SK-N-SH (cell line): ENCODE measurements at regions not wholly inside any gene's neighbourhood (a gene's known extent, or its start where the extent isn't known, plus 50 kb on each side); places are given as distances from the start of the nearest gene placed in this dataset.

ENCODE experiments used
- CTCF ChIP-seq: fragments of 200-600 bp; sonication (generic); IDR thresholded peaks from 2 replicates; pipeline ENCODE4 v1.6.1; 2017; ENCODE audit warnings: antibody characterized with exemption, mild to moderate bottlenecking, moderate library complexity
- EP300 ChIP-seq, 2 experiments: IDR thresholded peaks; 2 replicates each; pipeline versions ENCODE4 v1.4.0 to v1.6.1; 2012; ENCODE audit warnings: borderline replicate concordance in 1 of 2, low read depth in 1 of 2, low read length in 1 of 2
- GABPA ChIP-seq: IDR thresholded peaks from 2 replicates; pipeline ENCODE4 v1.4.0; 2012; ENCODE audit warnings: low read depth, mild to moderate bottlenecking
- RAD21 ChIP-seq: IDR thresholded peaks from 2 replicates; pipeline ENCODE4 v1.6.1; 2012; ENCODE audit warnings: mild to moderate bottlenecking, low read length
- RXRA ChIP-seq: IDR thresholded peaks from 2 replicates; pipeline ENCODE4 v1.4.0; 2012; ENCODE audit warnings: low read depth, mild to moderate bottlenecking, borderline replicate concordance
- USF1 ChIP-seq: IDR thresholded peaks from 2 replicates; pipeline ENCODE4 v1.4.0; 2012; ENCODE audit warnings: low read depth, borderline replicate concordance

- TF ChIP-seq RAD21 (no peak), CTCF (no peak), USF1 (no peak), RXRA (no peak), EP300 (IDR thresholded peaks at IDR 0.05; ENCODE audit: borderline replicate concordance in 1 of 2, low read depth in 1 of 2, low read length in 1 of 2) (no peak), GABPA (no peak)
These were observed 214.1 kb upstream of the PELI2 start for GRCh38 chr14:55904086-55904485.
